ENCODE measurements at regions not wholly inside any gene's neighbourhood (a gene's known extent, or its start where the extent isn't known, plus 50 kb on each side); places are given as distances from the start of the nearest gene placed in this dataset.

- no peak for TF ChIP-seq SIN3A (IDR thresholded peaks at IDR 0.05; ENCODE audit: borderline replicate concordance, insufficient read depth, low read length)
- no peak for TF ChIP-seq REST (IDR thresholded peaks at IDR 0.05; ENCODE audit: insufficient read depth in 1 of 2, low read depth in 2 of 2, low read length in 2 of 2)
- TF ChIP-seq POLR2AphosphoS5 (IDR thresholded peaks at IDR 0.05; ENCODE audit: low read depth, low read length) = no peak
- TF ChIP-seq TAF1 (IDR thresholded peaks at IDR 0.05; ENCODE audit: borderline replicate concordance, insufficient read depth, low read length) = no peak
Observed at GRCh38 chr10:91096274-91096673, 124.2 kb upstream of the PCGF5 start.
